Endodermal cell (in vitro differentiated cells): ENCODE measurements at regions not wholly inside any gene's neighbourhood (a gene's known extent, or its start where the extent isn't known, plus 50 kb on each side); places are given as distances from the start of the nearest gene placed in this dataset.

Experiments
- DNase-seq: peaks from one replicate; pipeline ENCODE4 v3.0.0-alpha.2; 2017
- H3K27ac ChIP-seq: 2 replicates; pipeline ENCODE4 v1.5.1; 2013; ENCODE audit warnings: mild to moderate bottlenecking, low read depth, low read length, moderate library complexity
- H3K27me3 ChIP-seq: 2 replicates; pipeline ENCODE4 v1.6.1; 2013; ENCODE audit warnings: mild to moderate bottlenecking, low read length, moderate library complexity; ENCODE audit not compliant: insufficient read depth, control insufficient read depth, poor library complexity, severe bottlenecking
- H3K36me3 ChIP-seq: 2 replicates; pipeline ENCODE4 v1.7.0; 2013; ENCODE audit warnings: mild to moderate bottlenecking, low read length, moderate library complexity; ENCODE audit not compliant: control insufficient read depth, insufficient read depth
- H3K4me1 ChIP-seq: one replicate; pipeline ENCODE4 v1.7.0; 2013; ENCODE audit warnings: low read length; ENCODE audit not compliant: control insufficient read depth, insufficient read depth
- H3K4me3 ChIP-seq: 2 replicates; pipeline ENCODE4 v1.5.1; 2013; ENCODE audit warnings: mild to moderate bottlenecking, low read length, moderate library complexity
- H3K9ac ChIP-seq: 2 replicates; pipeline ENCODE4 v1.6.1; 2013; ENCODE audit warnings: mild to moderate bottlenecking, low read length, moderate library complexity; ENCODE audit not compliant: poor library complexity, severe bottlenecking; ENCODE audit errors: extremely low read depth
- H3K9me3 ChIP-seq: 2 replicates; pipeline ENCODE4 v1.6.1; 2013; ENCODE audit warnings: mild to moderate bottlenecking, low read length, moderate library complexity; ENCODE audit not compliant: control insufficient read depth
- H3K27ac Mint-ChIP-seq: 2 replicates; pipeline ENCODE4 v1.8.0; 2020; ENCODE audit warnings: mixed read lengths
- H3K27me3 Mint-ChIP-seq: 2 replicates; pipeline ENCODE4 v1.8.0; 2021; ENCODE audit warnings: mild to moderate bottlenecking, mixed read lengths; ENCODE audit not compliant: insufficient read depth
- H3K36me3 Mint-ChIP-seq: 2 replicates; pipeline ENCODE4 v1.8.0; 2020; ENCODE audit warnings: low read depth, mixed read lengths
- H3K4me1 Mint-ChIP-seq: 2 replicates; pipeline ENCODE4 v1.8.0; 2020; ENCODE audit warnings: mixed read lengths
- H3K4me3 Mint-ChIP-seq: 2 replicates; pipeline ENCODE4 v1.8.0; 2020; ENCODE audit warnings: mild to moderate bottlenecking, moderate library complexity, mixed read lengths
- H3K9me3 Mint-ChIP-seq: 2 replicates; pipeline ENCODE4 v1.8.0; 2020; ENCODE audit warnings: mild to moderate bottlenecking, mixed read lengths
- CTCF ChIP-seq: fragments of 200-600 bp; sonication (generic); conservative IDR thresholded peaks from 2 replicates; pipeline ENCODE4 v1.5.0; 2021; ENCODE audit warnings: antibody characterized with exemption, mild to moderate bottlenecking
- WGBS, 2 experiments: methylation state at CpG; one replicate each; pipeline versions ENCODE4 v1.1.5 to v1.1.7; 2013; ENCODE audit warnings: missing lambda C conversion rate in 2 of 2, mixed read lengths in 1 of 2; ENCODE audit not compliant: insufficient coverage in 1 of 2, insufficient read length in 1 of 2; 5-methylcytosine and 5-hydroxymethylcytosine counted together

GRCh38 chr16:59440502-59440901 lies 706.4 kb upstream of the GOT2 start:
- Mint-ChIP-seq H3K4me1 (no peaks in the 10 kb centered on the region), H3K4me3 (no peak overlapping the region), H3K9me3 (peaks cover 7% of the 10 kb centered on the region), H3K27me3 (no peaks in the 10 kb centered on the region), H3K27ac (no peak overlapping the region), H3K36me3 (no peaks in the 10 kb centered on the region)
- Histone ChIP-seq H3K9ac (no peak overlapping the region), H3K4me3 (no peak overlapping the region), H3K27me3 (no peaks in the 10 kb centered on the region), H3K4me1 (no peaks in the 10 kb centered on the region), H3K9me3 (no peaks in the 10 kb centered on the region), H3K27ac (no peak overlapping the region), H3K36me3 (no peaks in the 10 kb centered on the region)
- no peak for TF ChIP-seq CTCF
- DNase-seq: no peak
- WGBS, 2 experiments: 98 to 100% methylated on average over 1 to 2 of the region's 2 CpGs

GRCh38 chr16:59432896-59433295 lies 698.8 kb upstream of the GOT2 start:
- WGBS, 2 experiments: 83 to 90% methylated on average over 2 to 3 of the region's 3 CpGs
- no peaks in the 10 kb centered on the region for H3K4me1 Mint-ChIP-seq
- H3K27ac Mint-ChIP-seq: no peak overlapping the region

GRCh38 chr16:59432276-59432675 lies 698.2 kb upstream of the GOT2 start:
- Histone ChIP-seq H3K36me3 (no peaks in the 10 kb centered on the region), H3K27ac (no peak overlapping the region), H3K9me3 (no peaks in the 10 kb centered on the region), H3K4me1 (no peaks in the 10 kb centered on the region), H3K4me3 (no peak overlapping the region), H3K9ac (no peak overlapping the region), H3K27me3 (no peaks in the 10 kb centered on the region)
- WGBS, 2 experiments: 80 to 100% methylated on average over 1 of the region's 1 CpG
- Mint-ChIP-seq H3K36me3 (no peaks in the 10 kb centered on the region), H3K4me3 (no peak overlapping the region), H3K27ac (no peak overlapping the region), H3K27me3 (no peaks in the 10 kb centered on the region), H3K4me1 (no peaks in the 10 kb centered on the region), H3K9me3 (no peaks in the 10 kb centered on the region)
- no peak for DNase-seq
- no peak for TF ChIP-seq CTCF

More at GRCh38 chr16:59432896-59433295, 698.8 kb upstream of the GOT2 start:
- Histone ChIP-seq H3K9me3 (no peaks in the 10 kb centered on the region), H3K4me3 (no peak overlapping the region), H3K36me3 (no peaks in the 10 kb centered on the region), H3K27me3 (no peaks in the 10 kb centered on the region), H3K27ac (no peak overlapping the region), H3K4me1 (no peaks in the 10 kb centered on the region), H3K9ac (no peak overlapping the region)
- H3K36me3 Mint-ChIP-seq: no peaks in the 10 kb centered on the region
- H3K27me3 Mint-ChIP-seq: no peaks in the 10 kb centered on the region
- no peak for TF ChIP-seq CTCF
- H3K4me3 Mint-ChIP-seq: no peak overlapping the region
- no peak for DNase-seq
- H3K9me3 Mint-ChIP-seq: peaks cover 1% of the 10 kb centered on the region
